Fibroblast of lung (primary cell): ENCODE measurements at regions not wholly inside any gene's neighbourhood (a gene's known extent, or its start where the extent isn't known, plus 50 kb on each side); places are given as distances from the start of the nearest gene placed in this dataset.

Experiments used
- CTCF ChIP-seq, 2 donors: IDR thresholded peaks in 1 of 2; conservative IDR thresholded peaks in 1 of 2; 1 replicate in 1 of 2; 2 replicates in 1 of 2; pipeline ENCODE4 v1.5.1; 2011 to 2012; ENCODE audit warnings: low read length in 2 of 2, control low read depth in 1 of 2, inconsistent platforms in 1 of 2, low read depth in 1 of 2, mild to moderate bottlenecking in 1 of 2
- EZH2 ChIP-seq: IDR thresholded peaks from 2 replicates; pipeline ENCODE4 v1.5.1; 2012; ENCODE audit warnings: low read length, control low read depth, mild to moderate bottlenecking; ENCODE audit errors: missing control alignments

GRCh38 chr4:14280567-14280966 is 653.0 kb upstream of the BOD1L1 start:
- TF ChIP-seq CTCF (conservative IDR thresholded peaks at IDR 0.05 in 1 of 2, IDR thresholded peaks at IDR 0.05 in 1 of 2; ENCODE audit: low read depth in 1 of 2, low read length in 2 of 2), result no peak
- no peak for TF ChIP-seq EZH2
